ENCODE measurements at regions not wholly inside any gene's neighbourhood (a gene's known extent, or its start where the extent isn't known, plus 50 kb on each side); places are given as distances from the start of the nearest gene placed in this dataset.
"Not testable (repeated sequence)": the region's sequence is repeated elsewhere in the genome, so short reads cannot be mapped to it uniquely, and the experiment has no call there.

DNA sequence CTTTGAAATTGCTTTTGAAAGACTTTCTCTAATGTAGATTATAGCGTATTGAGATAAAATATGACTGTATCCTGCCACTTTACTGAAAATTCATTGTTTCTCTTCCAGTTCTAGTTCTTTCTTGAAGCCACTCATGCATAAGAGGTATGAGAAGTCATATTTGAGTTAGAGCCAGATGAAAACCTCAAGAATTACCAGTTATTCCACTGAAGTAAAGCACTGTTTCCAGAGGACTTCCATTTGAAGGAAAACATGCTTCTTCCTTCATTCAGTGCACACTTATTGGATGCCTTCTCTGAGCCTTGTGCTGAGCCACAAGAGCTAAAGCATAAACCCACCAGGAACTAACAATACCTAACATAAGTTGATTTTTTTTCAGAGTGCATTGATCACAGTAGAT is 513.4 kb downstream of the ZNF385D start:
- no peak for DNase-seq

DNA sequence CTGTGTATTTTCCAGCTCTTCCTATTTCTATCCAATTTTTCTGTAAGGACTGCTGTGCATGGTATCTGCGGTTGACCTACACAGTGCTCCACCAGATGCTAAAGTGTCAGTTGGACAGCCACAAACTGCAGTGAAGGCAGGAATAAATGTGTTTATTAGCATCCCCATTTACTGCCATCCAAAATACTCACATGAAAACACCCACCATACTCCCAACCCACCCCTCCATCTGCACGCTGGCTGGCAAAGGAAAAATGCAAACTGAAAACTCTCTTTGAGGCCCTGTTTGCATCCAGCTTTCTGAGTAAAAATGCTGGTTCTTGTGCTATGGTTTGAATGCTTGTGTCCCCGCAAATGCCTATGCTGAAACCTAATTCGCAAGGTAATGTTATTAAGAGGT is 515.5 kb downstream of the ZNF385D start:
- DNase-seq = no peak

DNA sequence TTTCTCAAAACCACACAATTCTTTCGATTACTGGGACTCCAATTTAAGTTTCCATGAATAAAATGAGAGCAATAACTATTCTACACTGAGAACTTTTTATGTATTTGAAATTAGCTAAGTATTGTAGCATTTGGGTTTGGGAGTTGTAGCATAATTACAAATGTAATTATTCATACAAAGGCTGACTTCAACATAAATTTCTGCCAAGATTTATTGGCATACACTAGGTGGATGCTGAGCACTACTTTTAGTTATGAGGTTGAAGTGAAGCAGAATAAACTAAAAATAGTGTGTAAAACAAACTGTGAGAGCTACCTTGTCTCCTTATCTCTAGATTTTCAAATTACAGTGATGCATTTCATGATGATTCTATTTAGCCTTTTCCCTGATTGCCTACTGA is 516.1 kb downstream of the ZNF385D start:
- DNase-seq = no peak

DNA sequence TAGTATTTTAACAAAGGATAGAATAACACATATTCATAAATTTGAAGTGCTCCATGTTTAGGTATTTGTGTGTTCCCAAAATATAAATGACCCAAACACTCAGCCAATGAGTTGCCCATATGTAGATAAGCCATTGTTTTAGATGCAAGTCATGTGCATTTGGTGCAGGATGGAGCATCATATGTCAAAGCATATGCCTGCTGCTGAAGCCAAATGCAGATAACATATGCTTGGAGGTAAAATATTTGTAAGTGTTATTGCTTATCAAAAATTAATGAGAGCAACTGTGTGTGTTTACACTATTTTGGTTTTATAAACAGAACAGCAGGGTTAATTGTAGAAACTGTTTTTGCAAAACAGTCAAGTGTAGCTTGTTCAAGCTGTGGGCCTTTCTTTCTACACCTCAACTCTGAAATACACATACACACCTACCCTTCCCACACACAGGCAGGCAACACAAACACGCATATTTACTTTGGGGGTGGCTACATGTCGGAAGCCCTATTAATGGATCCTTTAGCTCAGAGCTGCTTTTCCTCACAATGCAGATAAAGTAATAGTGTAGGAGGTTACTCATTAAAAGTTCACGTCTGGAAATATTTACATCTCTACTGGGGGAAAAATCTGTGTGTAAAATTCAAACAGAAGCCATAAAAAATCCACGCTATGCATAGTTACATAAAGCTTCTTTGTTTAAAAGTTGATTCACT is 521.4 kb downstream of the ZNF385D start:
- no peak for DNase-seq

DNA sequence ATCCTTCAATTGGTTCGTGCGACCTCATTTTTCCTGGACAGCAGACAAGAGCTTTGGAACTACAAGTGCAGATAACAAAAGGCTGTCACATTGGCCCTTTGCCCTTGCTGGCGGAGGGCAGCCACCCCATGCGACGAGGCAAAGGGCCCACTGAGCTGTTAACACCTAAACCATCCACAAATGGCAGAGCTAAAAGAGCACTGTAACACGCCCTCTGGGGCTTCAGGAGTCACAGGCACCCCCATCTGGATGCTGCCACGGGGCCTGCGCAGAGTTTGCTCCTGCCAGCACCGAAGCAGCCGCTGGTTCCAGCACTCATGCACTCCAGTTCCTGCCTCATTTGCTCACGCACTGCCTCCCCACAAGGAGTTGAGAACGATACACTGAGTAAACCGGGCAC is 524.9 kb downstream of the ZNF385D start:
- no peak for DNase-seq

DNA sequence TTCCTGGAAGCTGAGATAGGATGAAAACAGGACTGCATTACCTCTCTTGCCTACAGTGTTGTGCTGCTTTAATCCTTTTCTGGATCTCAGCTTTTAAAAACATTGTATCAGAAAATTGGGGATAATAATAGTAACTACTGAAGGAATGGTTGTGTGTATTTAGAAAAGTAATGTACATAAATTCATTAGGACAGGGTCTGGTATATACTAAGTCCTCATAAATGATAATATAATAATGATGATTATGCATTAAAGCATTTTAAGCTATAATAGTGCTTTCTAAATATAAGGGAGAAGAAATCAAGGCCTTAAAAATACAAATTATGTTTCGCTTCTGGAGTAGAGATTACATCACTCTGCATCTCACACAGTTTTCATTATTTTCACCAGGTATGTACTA is 530.1 kb downstream of the ZNF385D start:
- no peak for DNase-seq

DNA sequence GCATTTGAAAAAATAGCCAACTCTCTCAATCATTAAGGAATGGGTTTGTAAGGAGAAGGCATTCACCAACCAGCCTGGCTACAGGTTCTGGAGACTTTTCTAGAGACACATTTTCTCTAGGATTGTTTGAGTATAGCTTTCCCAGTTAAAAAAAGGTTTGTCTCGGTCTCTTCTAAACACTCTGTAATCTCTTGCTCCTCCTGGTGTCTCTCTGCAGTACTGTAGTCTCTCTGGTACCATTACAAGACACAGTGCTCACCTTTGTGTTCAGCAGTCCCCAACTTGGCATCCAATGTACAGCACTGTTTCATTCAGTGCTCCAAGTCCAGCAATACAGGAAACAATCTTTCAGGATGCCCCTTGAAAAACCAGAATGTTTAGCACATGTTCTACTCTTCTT is 534.4 kb downstream of the ZNF385D start:
- no peak for DNase-seq

DNA sequence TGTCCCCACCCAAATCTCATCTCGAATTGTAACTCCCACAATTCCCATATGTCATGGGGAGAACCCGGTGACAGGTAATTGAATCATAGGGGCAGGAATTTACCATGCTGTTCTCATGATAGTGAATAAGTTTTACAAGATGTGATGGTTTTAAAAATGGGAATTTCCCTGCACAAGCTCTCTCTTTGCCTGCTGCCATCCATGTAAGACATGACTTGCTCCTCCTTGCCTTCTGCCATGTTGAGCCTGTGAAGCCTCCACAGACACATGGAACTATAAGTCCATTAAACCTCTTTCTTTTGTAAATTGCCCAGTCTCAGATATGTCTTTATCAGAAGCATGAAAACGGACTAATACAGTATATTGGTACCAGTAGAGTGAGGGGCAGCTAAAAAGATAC is 546.9 kb downstream of the ZNF385D start:
- not testable (repeated sequence) for DNase-seq

DNA sequence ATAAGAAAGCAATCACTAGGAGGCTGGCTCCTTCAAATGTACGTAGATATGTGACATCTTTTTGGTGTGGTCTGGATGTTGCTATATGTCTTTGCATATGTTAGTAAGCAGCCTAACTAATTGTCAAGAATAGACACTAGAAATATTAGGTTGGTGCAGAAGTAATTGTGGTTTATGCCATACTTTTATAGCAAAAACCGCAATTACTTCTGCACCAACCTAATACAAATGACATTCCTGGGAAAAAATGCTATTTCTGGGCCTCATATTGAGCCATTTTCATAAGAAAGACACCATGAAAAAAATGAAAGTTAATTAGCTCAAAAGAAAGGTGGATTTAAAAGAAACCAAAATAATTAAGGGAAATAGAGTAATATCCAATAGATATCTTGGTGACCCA is 555.8 kb downstream of the ZNF385D start:
- no peak for DNase-seq

DNA sequence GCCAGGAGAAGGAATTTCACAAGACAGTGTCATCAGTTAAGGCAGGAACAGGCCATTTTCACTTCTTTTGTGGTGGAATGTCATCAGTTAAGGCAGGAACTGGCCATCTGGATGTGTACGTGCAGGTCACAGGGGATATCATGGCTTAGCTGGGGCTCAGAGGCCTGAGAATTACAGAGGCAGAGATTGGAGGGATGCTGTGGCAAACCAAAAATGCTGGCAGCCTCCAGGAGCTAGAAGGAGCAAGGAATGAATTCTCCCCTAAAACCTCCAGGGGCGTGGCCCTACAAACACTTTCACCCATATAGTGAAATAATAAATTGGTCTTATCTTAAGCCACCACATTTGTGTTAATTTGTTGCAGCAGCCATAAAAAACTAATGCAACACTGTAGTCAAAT is 557.0 kb downstream of the ZNF385D start:
- DNase-seq = not testable (repeated sequence)

DNA sequence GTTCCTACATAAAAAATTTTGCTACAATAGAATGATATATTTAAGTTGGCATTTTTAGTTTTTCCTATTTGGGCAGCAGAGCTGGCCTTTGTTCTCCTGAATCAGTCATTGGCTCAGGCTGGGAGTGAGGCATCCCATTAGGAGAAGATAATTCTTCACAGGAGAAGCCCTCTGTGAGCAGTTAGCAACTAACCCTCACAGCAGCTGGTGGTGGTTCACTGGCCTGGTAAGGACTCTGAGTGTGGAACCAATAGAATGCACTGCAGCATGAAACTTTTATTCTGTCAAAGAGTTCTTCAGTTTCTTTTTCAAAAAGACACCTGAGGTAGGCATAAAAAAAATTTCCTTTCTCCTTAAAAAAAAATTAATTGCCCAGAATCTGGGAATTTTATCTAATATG is 562.6 kb downstream of the ZNF385D start:
- DNase-seq = no peak

DNA sequence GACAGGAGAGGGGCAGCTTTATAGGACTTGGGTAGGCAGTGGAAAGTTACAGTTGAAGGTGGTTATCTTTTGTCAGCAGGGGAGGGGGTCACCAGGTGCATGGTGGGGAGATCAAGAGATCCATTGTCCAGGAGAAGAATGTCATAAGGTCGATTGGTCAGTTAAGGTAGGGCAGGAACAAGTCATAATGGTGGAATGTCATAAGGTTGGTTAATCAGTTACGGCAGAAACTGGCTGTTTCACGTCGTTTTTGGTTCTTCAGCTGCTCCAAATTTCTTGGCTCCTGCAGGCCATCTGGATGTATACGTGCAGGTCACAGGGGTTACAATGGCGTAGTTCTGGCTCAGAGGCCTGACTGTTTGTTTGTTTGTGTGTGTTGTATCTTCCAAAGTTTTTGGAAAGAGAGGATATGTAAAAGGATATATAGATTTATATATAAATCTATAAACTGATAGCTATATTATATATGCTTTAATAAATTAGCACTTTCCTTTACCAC is 565.1 kb downstream of the ZNF385D start:
- no peak for DNase-seq

DNA sequence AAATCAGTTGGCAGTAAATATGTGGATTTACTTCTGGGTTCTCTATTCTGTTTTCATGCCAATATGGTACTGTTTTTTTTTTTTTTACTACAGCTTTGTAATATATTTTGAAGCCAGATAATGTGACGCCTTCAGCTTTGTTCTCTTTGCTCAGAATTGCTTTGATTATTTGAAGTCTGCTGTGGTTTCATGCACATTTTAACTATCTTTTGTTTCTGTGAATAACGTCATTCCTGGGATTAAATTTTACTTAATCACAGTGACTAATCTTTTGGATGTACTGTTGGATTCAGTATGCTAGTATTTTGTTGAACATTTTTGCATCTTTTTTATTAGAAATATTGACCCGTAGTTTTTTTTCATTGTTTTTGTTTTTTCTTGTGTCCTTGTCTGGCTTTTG is 576.5 kb downstream of the ZNF385D start:
- no peak for DNase-seq

DNA sequence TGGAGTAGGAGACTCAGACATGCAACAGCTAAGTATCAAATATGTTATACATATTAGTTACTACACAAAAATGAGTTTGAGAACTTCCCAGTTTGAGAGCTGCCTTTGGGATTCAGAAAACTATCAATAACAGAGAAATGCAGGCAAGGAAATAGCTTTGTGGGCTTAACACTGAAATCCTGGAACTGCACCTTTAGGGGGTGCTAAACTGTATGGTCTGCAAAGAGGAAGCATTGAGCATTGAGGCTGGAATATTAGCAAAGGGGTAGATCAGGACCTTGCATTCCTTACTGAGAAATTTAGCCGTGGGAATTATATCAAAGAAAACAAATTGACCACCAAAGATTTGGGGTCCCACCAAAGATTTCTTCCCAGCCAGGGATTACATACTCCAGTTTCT is 580.0 kb downstream of the ZNF385D start:
- DNase-seq = no peak

DNA sequence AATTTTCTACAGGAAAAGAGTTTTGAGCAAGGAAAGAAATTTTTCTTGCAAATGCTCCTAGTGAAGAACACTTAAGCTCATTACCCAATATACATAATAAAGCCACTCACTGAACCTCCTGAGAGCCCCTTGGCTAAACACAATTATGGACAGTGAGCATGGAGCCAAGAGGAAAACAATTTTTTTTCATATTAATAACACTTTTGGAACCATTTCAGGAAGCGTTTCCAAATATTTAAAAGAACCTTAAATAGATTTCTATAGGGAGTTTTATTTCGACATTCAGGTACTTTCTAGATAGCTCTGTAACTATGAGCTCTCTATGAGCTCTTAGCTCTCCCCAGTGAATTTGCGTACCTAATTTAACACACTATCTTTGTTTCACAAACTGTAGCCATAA is 581.1 kb downstream of the ZNF385D start:
- DNase-seq = no peak

DNA sequence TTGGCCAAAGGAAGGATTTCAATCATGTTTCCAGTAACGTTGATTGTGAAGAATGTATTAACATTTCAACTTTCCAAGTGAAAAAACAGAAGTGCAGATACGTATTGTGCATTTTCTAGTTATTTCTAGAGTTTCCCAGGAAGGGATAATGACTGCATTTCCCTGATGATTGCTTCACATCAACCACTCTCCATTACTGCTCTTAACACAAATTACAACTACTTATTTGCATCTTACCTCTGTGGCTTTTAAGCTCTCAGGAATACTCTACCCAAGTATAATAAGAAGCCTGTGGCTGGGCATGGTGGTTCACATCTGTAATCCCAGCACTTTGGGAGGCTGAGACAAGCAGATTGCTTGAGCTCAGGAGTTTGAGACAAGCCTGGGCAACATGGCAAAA is 582.5 kb downstream of the ZNF385D start:
- DNase-seq = no peak

DNA sequence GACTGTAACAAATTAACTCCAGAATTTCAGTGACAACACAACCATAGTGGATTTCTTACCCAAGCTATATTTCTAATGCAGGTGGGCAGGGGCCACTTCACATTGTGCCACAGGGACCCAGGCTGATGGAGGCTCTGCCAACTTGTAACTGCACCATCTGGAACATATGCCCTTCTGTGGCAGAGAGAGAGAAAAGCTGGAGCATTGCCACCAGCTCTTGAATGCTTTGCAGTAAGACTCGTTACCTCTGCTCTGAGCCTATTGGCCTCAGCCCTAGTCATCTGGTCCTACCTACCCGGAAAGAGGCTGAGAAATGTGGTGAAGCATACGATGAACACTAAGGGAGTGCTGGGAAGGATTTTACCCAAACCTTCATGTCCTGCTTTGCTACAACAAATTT is 587.1 kb downstream of the ZNF385D start:
- no peak for DNase-seq

DNA sequence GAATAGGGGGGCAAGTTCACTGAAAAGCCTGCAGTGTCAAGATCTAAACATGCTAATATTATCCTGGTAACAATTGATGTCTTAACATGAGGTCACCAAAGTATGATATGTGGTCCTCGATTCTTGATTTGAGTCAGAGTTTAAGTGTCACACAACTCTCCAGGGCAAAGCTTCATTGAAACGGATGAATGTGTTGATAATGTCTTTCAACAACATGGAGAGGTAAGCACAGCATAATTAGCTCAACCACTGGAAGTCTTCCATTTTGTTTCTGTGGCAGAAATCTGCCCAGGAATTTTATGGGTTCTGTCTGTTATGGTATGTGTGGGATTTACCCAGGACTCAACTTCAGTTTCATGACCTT is 591.5 kb downstream of the ZNF385D start:
- DNase-seq = no peak

DNA sequence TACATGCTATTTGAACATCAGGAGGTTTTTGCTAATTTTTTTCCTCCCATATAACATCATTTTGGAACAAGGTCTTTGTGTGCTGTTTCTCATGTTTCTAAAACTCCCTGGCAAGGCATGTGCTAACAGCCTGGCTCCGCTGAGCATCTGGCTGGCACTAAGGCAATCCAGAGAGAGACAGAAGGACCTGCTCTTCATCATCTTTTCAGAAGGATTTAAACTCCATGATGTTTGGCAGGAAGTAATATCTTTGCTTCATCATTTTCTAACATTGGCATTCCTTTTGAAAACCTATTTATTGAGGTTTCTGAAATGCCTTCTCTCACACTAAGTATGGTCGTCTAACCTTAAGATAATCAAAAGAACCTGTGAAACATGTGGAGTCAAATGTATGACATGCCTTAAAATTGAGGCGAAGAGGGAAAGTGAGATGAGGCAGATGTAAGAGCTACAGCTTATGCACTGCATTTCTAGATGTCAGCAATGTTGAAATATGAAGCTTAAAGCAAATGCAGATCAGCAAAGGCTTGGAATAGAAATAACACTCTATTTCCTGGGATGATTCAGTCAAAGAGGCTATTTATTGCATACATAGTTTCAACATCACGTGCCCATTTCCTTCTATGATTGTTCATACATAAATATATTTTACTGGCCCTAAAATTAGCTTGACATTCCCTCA is 592.0 kb downstream of the ZNF385D start:
- DNase-seq = no peak

DNA sequence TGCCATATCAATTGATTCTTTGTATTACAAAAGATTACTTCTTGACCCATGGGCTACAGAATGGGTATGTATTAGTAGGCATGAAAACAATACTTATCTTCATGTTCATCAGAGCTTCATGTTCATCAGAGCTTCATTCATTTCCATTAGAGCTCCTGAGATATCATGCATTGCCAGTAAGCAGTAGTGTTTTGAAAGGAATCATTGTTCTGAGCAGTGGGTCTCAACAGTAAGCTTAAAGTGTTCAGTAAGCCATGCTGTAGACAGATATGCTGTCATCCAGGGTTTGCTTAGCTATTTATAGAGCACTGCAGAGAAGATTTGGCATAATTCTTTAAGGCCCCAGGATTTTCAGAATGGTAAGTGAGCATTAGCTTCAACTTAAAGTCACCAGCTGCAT is 596.1 kb downstream of the ZNF385D start:
- no peak for DNase-seq

DNA sequence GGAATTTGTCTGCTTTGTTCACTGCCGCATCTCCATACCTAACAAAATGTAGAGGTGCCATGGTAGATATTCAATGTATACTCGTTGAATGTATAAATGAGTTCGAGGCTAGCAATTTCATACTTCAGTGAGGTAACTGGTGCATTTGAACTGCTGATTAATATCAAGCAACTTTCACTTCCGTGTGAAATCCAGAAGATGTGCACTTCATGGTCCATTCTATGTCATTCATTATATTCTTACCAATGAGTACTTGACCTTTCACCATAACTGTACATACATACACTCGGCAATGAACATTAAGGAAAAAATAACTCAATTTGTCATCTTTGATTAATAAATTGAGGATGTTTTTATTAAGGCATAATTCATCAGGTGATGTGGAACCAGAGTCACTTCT is 598.5 kb downstream of the ZNF385D start:
- no peak for DNase-seq

DNA sequence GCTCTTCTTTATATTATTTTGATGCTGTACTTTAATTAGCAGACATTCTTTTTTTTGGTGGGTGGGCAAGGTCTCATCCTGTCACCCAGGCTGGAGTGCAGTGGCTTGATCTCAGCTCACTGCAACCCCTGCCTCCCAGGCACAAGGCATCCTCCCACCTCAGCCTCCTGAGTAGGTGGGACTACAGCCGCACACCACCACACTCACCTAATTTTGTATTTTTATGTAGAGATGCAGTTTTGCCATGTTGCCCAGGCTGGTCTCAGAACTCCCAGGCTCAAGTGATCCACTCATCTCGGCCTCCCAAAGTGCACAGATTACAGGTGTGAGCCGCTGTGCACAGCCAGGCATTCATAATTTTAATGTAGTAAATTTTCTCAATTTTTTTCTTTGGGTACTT is 608.1 kb downstream of the ZNF385D start:
- DNase-seq = no peak

DNA sequence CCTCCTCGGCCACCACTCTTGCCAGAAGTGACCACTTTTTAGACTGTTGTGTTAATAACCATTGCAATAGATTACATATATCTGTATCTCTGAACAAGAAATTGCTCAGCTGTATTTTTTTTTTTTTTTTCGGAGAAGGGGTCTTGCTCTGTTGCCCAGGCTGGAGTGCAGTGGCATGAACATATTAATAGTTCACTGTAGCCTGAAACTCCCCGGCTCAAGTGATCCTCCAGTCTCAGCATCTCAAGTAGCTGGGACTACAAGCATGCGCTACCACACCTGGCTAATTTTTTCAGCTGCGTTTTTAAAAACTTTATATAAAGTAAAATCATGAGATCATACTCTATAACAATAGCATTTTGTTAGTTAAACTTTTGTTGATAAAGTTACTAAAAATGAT is 609.0 kb downstream of the ZNF385D start:
- no peak for DNase-seq

DNA sequence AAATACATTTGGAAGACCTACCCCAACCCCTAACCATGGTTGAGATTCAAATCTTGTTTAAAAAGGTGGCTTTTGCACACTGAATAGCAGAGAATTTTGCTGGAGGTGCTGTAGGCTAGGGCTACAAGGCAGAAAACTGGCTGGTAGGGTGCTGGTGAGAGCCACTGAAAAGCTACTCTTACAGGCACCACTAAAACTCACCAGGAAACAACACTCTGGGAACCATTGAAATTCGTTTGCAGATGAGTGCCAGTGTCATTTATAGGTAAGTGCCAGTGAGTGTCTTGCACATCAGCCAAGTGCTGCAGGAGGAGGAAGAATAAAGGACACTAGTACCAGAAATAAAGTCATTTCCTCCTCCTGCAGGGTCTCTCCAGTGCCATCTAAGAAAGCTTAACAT is 610.2 kb downstream of the ZNF385D start:
- DNase-seq = no peak

DNA sequence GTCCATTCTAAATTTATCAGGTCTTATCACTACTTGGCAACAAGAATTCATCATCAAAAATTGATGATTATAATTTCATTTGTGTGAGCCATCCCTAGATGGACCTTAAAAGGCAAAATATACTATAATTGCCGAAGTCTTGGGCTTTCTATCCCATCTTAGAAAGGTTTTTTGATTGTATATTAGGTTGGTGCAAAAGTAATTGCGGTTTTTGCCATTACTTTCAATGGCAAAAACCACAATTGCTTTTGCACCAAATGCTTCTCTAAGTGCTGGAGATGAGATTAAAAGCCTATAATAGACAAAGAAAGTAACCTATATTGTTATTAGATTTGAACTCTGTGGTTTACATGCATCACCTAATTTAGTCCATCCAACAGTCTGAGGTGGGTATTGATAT is 612.9 kb downstream of the ZNF385D start:
- DNase-seq = no peak
